HEK293 (cell line): ENCODE measurements at regions not wholly inside any gene's neighbourhood (a gene's known extent, or its start where the extent isn't known, plus 50 kb on each side); places are given as distances from the start of the nearest gene placed in this dataset.

ENCODE experiments used
- CTCF ChIA-PET: fragments of 350-600 bp; formaldehyde crosslinking; extraction: SDS; loops from one replicate; lab custom pipeline; 2021; ENCODE audit warnings: antibody characterized with exemption; lab: Yijun Ruan, JAX
- POLR2A ChIA-PET: fragments of 300-600 bp; formaldehyde crosslinking; extraction: SDS; loops from one replicate; lab custom pipeline; 2020; ENCODE audit warnings: antibody characterized with exemption, inconsistent platforms; lab: Yijun Ruan, JAX
- H3K27ac ChIP-seq: fragments of 200-500 bp; sonication (Bioruptor generic); 2 replicates; pipeline ENCODE4 v1.5.1; 2014; ENCODE audit warnings: low read depth, low read length, control low read depth, inconsistent platforms; ENCODE audit errors: extremely low read depth
- H3K36me3 ChIP-seq, 2 experiments: fragments of 200-500 bp in 1 of 2; sonication (Bioruptor generic) in 1 of 2; 1 replicate in 1 of 2; 2 replicates in 1 of 2; pipeline ENCODE4 v1.5.1; 2014 to 2017; ENCODE audit warnings: inconsistent platforms in 2 of 2, low read length in 2 of 2; ENCODE audit not compliant: control insufficient read depth in 2 of 2, insufficient read depth in 1 of 2
- H3K4me1 ChIP-seq: fragments of 200-500 bp; sonication (Bioruptor generic); 2 replicates; pipeline ENCODE4 v1.5.1; 2014; ENCODE audit warnings: mild to moderate bottlenecking, low read length, inconsistent platforms; ENCODE audit not compliant: control insufficient read depth, insufficient read depth
- H3K4me3 ChIP-seq: 2 replicates; pipeline ENCODE4 v1.5.1; 2011; ENCODE audit warnings: low read depth, mild to moderate bottlenecking, control low read depth, low read length, moderate library complexity
- H3K9me3 ChIP-seq: fragments of 200-500 bp; sonication (Bioruptor generic); 2 replicates; pipeline ENCODE4 v1.5.1; 2014; ENCODE audit warnings: low read depth, low read length, inconsistent platforms; ENCODE audit not compliant: control insufficient read depth, insufficient read depth
- BCL11B ChIP-seq: fragments of 450-650 bp; formaldehyde crosslinking; IDR thresholded peaks from 2 replicates; pipeline ENCODE4 v1.5.1; 2016; ENCODE audit warnings: low read depth, missing biosample characterization, missing genetic modification characterization
- IKZF3 ChIP-seq: fragments of 450-650 bp; IDR thresholded peaks from 2 replicates; pipeline ENCODE4 v1.5.0; 2018; ENCODE audit warnings: missing biosample characterization, mild to moderate bottlenecking, missing genetic modification characterization, moderate library complexity
- KLF16 ChIP-seq: fragments of 450-650 bp; formaldehyde crosslinking; IDR thresholded peaks from 2 replicates; pipeline ENCODE4 v1.5.1; 2017; ENCODE audit warnings: missing biosample characterization, missing genetic modification characterization
- MEIS1 ChIP-seq: sonication (generic); formaldehyde crosslinking; IDR thresholded peaks from 2 replicates; pipeline ENCODE4 v1.8.1; 2022; ENCODE audit warnings: missing genetic modification reagents, mild to moderate bottlenecking, borderline replicate concordance
- OSR2 ChIP-seq: fragments of 450-650 bp; formaldehyde crosslinking; IDR thresholded peaks from 2 replicates; pipeline ENCODE4 v1.5.1; 2016; ENCODE audit warnings: missing biosample characterization, missing genetic modification characterization
- REPIN1 ChIP-seq: fragments of 450-650 bp; formaldehyde crosslinking; IDR thresholded peaks from 2 replicates; pipeline ENCODE4 v1.5.1; 2017; ENCODE audit warnings: missing biosample characterization, missing genetic modification characterization, low read depth
- TRIM28 ChIP-seq: IDR thresholded peaks from 2 replicates; pipeline ENCODE4 v1.6.1; 2011; ENCODE audit warnings: low read length, control low read depth, borderline replicate concordance
- ZBTB20 ChIP-seq: fragments of 450-650 bp; formaldehyde crosslinking; IDR thresholded peaks from 2 replicates; pipeline ENCODE4 v1.5.1; 2016; ENCODE audit warnings: missing biosample characterization, missing genetic modification characterization
- ZBTB48 ChIP-seq: fragments of 450-650 bp; formaldehyde crosslinking; IDR thresholded peaks from 2 replicates; pipeline ENCODE4 v1.5.1; 2016; ENCODE audit warnings: missing biosample characterization, missing genetic modification characterization
- ZBTB7A ChIP-seq: fragments of 450-650 bp; formaldehyde crosslinking; IDR thresholded peaks from 2 replicates; pipeline ENCODE4 v1.5.1; 2016; ENCODE audit warnings: low read depth, missing biosample characterization, missing genetic modification characterization
- ZBTB8A ChIP-seq: fragments of 450-650 bp; formaldehyde crosslinking; IDR thresholded peaks from 2 replicates; pipeline ENCODE4 v1.5.1; 2016; ENCODE audit warnings: missing biosample characterization, missing genetic modification characterization
- ZNF146 ChIP-seq: fragments of 450-650 bp; formaldehyde crosslinking; IDR thresholded peaks from 2 replicates; pipeline ENCODE4 v1.5.1; 2016; ENCODE audit warnings: missing biosample characterization, missing genetic modification characterization
- ZNF19 ChIP-seq: fragments of 450-650 bp; formaldehyde crosslinking; IDR thresholded peaks from 2 replicates; pipeline ENCODE4; 2016; ENCODE audit warnings: missing biosample characterization, missing genetic modification characterization, low read depth
- ZNF221 ChIP-seq: fragments of 450-650 bp; formaldehyde crosslinking; IDR thresholded peaks from 2 replicates; pipeline ENCODE4 v1.5.1; 2017; ENCODE audit warnings: missing biosample characterization, missing genetic modification characterization, borderline replicate concordance
- ZNF266 ChIP-seq: fragments of 450-650 bp; formaldehyde crosslinking; IDR thresholded peaks from 2 replicates; pipeline ENCODE4 v1.5.1; 2016; ENCODE audit warnings: missing biosample characterization, missing genetic modification characterization, low read depth
- ZNF292 ChIP-seq: fragments of 450-650 bp; formaldehyde crosslinking; IDR thresholded peaks from 2 replicates; pipeline ENCODE4 v1.5.1; 2016; ENCODE audit warnings: low read depth, missing biosample characterization, missing genetic modification characterization, borderline replicate concordance
- ZNF548 ChIP-seq: fragments of 450-650 bp; formaldehyde crosslinking; IDR thresholded peaks from 2 replicates; pipeline ENCODE4 v1.5.1; 2016; ENCODE audit warnings: missing biosample characterization, missing genetic modification characterization
- ZNF677 ChIP-seq: fragments of 450-650 bp; IDR thresholded peaks from 2 replicates; pipeline ENCODE4 v1.5.0; 2018; ENCODE audit warnings: missing biosample characterization, mild to moderate bottlenecking, missing genetic modification characterization, moderate library complexity
- TF ChIP-seq, protein P1 (sequence below): fragments of 450-650 bp; formaldehyde crosslinking; conservative IDR thresholded peaks from 2 replicates; pipeline ENCODE4 v1.5.1; 2016; ENCODE audit warnings: low read depth, missing biosample characterization, missing genetic modification characterization
- TF ChIP-seq, protein P2 (sequence below): fragments of 450-650 bp; formaldehyde crosslinking; optimal IDR thresholded peaks from 2 replicates; pipeline ENCODE3; 2016; ENCODE audit warnings: missing biosample characterization, mild to moderate bottlenecking, missing genetic modification characterization
- TF ChIP-seq, protein P3 (sequence below): IDR thresholded peaks from 2 replicates; pipeline ENCODE4 v1.6.1; 2011; ENCODE audit warnings: mild to moderate bottlenecking, low read depth, low read length, borderline replicate concordance
- TF ChIP-seq, protein P4 (sequence below): fragments of 450-650 bp; formaldehyde crosslinking; IDR thresholded peaks from 2 replicates; pipeline ENCODE4; 2016; ENCODE audit warnings: missing biosample characterization, missing genetic modification characterization

DNA sequence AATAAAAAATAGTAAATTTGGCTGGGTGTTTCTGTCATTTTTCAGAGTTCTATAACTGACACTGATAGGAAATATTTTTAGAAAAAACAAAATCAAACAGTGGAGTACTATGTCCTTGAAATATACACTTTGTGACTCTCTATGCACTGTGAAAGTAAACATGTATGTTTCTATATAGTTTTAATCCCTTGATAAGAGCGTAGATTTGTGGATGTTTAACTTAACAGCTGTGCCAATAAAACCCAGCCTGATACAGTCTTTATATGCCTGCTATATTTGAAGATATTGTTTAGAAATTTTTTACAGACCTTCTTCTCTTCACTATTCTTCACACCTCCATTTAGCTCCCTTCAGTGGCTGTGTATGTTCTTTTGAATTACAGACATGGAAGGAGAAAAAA, 473.3 kb upstream of the FZD8 start:
- Histone ChIP-seq H3K4me1 (peaks cover 4% of the 10 kb centered on the region), H3K36me3 (no peaks in the 10 kb centered on the region), H3K27ac (no peak overlapping the region), H3K9me3 (no peaks in the 10 kb centered on the region), H3K4me3 (no peak overlapping the region)
- ChIA-PET POLR2A (no interaction called here), CTCF (interaction anchor here (1.1 kb wide), 1 partner anchor 37 kb away, joined by 3 read pairs; no protein-coding TSS in a partner anchor)
- TF ChIP-seq ZNF221 (no peak), ZNF19 (tag by site-specific recombination) (no peak), MEIS1 (CRISPR knock-in tag) (no peak), ZBTB8A (tag by site-specific recombination) (no peak), OSR2 (no peak), REPIN1 (no peak), ZNF292 (tag by site-specific recombination) (no peak), TRIM28 (no peak), ZNF677 (tag by site-specific recombination) (no peak), ZNF146 (tag by site-specific recombination) (no peak), ZNF266 (tag by site-specific recombination) (no peak), ZBTB20 (no peak), KLF16 (tag by site-specific recombination) (no peak), BCL11B (tag by site-specific recombination) (no peak), ZBTB7A (tag by site-specific recombination) (no peak), ZNF548 (no peak)
- TF ChIP-seq, protein P1, sequence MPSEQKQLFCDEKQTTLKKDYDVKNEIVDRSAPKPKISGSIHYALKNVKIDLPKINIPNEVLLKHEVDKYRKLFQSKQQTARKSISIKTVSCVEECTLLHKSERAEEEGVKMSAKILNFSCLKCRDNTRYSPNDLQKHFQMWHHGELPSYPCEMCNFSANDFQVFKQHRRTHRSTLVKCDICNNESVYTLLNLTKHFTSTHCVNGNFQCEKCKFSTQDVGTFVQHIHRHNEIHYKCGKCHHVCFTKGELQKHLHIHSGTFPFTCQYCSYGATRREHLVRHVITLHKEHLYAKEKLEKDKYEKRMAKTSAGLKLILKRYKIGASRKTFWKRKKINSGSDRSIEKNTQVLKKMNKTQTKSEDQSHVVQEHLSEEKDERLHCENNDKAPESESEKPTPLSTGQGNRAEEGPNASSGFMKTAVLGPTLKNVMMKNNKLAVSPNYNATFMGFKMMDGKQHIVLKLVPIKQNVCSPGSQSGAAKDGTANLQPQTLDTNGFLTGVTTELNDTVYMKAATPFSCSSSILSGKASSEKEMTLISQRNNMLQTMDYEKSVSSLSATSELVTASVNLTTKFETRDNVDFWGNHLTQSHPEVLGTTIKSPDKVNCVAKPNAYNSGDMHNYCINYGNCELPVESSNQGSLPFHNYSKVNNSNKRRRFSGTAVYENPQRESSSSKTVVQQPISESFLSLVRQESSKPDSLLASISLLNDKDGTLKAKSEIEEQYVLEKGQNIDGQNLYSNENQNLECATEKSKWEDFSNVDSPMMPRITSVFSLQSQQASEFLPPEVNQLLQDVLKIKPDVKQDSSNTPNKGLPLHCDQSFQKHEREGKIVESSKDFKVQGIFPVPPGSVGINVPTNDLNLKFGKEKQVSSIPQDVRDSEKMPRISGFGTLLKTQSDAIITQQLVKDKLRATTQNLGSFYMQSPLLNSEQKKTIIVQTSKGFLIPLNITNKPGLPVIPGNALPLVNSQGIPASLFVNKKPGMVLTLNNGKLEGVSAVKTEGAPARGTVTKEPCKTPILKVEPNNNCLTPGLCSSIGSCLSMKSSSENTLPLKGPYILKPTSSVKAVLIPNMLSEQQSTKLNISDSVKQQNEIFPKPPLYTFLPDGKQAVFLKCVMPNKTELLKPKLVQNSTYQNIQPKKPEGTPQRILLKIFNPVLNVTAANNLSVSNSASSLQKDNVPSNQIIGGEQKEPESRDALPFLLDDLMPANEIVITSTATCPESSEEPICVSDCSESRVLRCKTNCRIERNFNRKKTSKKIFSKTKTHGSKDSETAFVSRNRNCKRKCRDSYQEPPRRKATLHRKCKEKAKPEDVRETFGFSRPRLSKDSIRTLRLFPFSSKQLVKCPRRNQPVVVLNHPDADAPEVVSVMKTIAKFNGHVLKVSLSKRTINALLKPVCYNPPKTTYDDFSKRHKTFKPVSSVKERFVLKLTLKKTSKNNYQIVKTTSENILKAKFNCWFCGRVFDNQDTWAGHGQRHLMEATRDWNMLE (tag by site-specific recombination), result no peak
- TF ChIP-seq, protein P2, sequence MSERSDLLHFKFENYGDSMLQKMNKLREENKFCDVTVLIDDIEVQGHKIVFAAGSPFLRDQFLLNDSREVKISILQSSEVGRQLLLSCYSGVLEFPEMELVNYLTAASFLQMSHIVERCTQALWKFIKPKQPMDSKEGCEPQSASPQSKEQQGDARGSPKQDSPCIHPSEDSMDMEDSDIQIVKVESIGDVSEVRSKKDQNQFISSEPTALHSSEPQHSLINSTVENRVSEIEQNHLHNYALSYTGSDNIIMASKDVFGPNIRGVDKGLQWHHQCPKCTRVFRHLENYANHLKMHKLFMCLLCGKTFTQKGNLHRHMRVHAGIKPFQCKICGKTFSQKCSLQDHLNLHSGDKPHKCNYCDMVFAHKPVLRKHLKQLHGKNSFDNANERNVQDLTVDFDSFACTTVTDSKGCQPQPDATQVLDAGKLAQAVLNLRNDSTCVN (tag by site-specific recombination), result no peak
- TF ChIP-seq, protein P3, sequence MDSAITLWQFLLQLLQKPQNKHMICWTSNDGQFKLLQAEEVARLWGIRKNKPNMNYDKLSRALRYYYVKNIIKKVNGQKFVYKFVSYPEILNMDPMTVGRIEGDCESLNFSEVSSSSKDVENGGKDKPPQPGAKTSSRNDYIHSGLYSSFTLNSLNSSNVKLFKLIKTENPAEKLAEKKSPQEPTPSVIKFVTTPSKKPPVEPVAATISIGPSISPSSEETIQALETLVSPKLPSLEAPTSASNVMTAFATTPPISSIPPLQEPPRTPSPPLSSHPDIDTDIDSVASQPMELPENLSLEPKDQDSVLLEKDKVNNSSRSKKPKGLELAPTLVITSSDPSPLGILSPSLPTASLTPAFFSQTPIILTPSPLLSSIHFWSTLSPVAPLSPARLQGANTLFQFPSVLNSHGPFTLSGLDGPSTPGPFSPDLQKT, result no peak

DNA sequence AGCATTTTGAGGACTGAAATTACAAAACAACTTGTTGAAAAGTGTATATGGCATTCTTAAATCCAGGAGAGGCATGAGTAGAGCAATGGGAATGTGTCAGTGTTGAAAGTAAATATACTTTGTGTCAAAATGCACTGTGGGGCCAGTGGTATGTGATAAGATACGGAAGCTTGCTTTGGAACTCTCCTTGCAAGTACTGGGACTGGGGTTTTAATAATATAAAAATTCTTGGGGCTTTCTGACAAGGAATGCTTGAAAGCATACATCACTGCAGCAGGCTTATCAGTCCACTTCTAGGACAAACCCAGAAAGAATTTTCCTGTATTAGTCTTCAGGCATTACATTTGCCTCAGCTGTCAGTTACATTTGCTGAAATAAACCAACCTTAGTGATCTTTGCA, 472.8 kb upstream of the FZD8 start:
- ChIA-PET POLR2A (no interaction called here), CTCF (no interaction called here)
- Histone ChIP-seq H3K4me3 (no peak overlapping the region), H3K4me1 (peaks cover 4% of the 10 kb centered on the region), H3K9me3 (no peaks in the 10 kb centered on the region), H3K27ac (no peak overlapping the region), H3K36me3 (no peaks in the 10 kb centered on the region)
- TF ChIP-seq IKZF3, result no peak
- no peak for TF ChIP-seq ZBTB48 (tag by site-specific recombination)
- TF ChIP-seq, protein P4, sequence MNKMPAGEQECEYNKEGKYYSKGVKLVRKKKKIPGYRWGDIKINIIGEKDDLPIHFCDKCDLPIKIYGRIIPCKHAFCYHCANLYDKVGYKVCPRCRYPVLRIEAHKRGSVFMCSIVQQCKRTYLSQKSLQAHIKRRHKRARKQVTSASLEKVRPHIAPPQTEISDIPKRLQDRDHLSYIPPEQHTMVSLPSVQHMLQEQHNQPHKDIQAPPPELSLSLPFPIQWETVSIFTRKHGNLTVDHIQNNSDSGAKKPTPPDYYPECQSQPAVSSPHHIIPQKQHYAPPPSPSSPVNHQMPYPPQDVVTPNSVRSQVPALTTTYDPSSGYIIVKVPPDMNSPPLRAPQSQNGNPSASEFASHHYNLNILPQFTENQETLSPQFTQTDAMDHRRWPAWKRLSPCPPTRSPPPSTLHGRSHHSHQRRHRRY (tag by site-specific recombination), result no peak
